ENCODE measurements at regions not wholly inside any gene's neighbourhood (a gene's known extent, or its start where the extent isn't known, plus 50 kb on each side); places are given as distances from the start of the nearest gene placed in this dataset.
"Not testable (repeated sequence)": the region's sequence is repeated elsewhere in the genome, so short reads cannot be mapped to it uniquely, and the experiment has no call there.

DNA sequence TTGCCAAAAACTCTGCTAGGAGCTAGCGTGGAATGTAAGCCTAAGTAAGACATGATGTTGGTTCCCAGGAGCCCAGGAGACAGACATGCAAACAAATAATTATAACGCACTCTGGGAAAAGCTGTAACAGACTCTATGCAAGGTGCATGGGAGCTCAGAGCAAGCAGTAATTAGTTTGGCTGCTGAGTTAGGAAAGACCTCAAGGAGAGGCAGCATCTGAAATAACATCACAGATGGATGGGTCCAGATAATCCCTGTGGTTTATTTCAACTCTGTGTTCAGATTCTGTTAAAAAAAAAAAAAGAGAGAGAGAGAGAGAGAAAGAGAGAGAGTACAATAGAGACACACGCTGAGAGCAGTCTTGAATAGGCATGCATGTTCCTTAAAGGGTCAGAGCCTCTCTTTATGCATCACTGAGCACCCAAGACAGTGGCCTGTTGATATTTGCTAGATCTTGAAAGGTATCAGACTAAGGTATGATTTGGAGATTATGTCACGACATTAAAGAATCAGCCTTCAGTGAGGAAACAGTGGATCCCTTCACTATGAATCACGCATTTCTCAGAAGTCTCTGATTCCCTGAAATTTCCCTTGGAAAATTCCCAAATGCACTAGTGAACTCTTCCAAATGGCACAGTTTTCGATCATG lies 124.4 kb upstream of the LIPC start:
- DNase-seq, result no peak
- Histone ChIP-seq H3K4me3 (no peak overlapping the region), H3K9me3 (no peaks in the 10 kb centered on the region), H3K36me3 (no peaks in the 10 kb centered on the region), H3K27me3 (no peaks in the 10 kb centered on the region)

DNA sequence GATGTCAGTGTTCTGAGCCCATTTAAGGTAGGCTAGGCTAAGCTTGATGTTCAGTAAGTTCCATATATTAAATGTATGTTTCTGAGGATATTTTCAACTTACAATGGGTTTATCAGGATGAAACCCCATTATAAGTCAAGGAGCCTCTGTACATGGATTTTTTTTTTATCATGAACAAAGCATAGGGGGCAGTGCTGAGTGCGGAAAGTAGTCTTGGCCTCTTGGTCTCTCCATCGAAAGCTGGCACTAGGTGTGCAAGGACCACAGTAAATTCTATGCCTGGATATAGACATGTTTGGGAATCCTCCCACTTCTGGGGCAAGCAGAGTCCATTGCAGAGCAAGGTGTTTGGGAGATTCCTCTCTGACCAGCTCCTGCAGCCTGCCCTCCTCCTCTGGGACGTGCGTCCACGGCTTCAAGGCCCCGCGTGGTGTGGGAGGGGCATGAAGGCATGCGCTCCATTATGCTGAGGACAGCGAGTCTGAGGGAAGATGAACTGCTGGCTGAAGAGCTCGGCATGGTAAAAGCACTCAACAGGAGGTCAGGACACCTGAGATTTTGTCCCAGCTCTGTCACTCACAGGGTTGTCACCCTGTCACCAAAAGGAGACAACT lies 122.9 kb upstream of the LIPC start:
- no peaks in the 10 kb centered on the region for H3K36me3 ChIP-seq
- H3K4me3 ChIP-seq, result no peak overlapping the region
- no peaks in the 10 kb centered on the region for H3K27me3 ChIP-seq
- DNase-seq, result no peak
- no peaks in the 10 kb centered on the region for H3K9me3 ChIP-seq

DNA sequence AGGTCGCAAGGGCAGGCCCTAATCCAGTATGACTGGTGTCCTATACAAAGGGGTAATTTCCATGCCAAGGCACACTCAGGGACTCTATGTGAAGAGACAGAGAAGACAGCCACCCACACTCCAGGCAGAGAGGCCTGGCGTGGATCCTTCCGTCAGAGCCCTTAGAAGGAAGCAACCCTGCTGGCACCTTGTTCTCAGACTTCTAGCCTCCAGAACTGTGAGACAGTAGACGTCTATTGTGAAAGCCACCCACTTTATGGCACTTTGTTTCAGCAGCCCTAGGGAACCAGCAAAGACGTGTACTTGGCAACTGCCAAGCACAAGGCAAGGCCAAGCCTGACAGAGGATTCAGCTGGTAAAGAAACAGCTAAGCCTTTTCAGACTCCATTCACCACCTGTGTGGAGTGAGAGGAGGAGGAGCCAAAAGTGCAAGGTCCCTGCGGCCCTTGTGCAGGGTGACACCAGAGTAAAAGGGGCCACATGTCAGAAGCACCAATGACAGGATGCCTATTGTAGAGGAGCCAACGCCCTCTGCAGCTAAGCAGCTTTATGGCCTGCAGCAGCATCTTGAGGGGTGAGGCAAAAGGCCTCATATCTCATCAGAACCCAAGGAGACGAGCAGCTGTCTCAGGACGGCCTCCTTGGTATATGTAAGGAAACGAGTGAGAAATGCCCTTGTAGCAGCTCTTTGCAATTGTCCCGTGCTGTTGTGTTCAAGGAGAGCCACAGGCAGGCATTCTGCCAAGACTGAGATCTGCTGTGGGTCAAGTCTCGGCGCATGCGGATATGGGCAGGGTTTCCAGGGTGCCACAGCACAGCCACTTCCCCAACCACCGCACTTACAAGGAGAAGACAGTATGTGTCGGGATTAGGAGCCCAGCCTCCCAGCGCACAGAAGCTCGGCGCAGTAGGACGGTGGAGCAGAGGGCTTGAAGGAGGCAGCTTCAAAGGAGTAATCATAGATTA lies 121.5 kb upstream of the LIPC start:
- Histone ChIP-seq H3K9me3 (no peaks in the 10 kb centered on the region), H3K4me3 (no peak overlapping the region), H3K36me3 (no peaks in the 10 kb centered on the region), H3K27me3 (no peaks in the 10 kb centered on the region)
- DNase-seq, result no peak

DNA sequence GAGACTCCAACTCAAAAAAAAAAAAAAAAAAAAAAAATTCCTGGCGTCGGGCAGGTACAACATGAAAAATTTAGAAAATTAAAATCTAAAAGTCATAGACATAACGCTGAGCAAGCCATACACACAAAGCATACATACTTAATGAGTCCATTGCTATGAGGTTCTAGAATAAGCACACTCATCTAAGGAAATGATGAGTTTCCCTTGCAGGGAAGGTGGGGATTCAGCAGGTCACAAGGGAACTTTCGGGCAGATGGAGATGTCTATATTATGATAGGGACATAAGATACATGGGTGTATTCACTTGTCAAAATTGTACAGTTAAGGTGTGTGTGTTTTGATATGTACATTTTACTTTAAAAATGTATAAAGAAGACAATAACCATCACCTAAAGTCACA lies 120.2 kb upstream of the LIPC start:
- Histone ChIP-seq H3K36me3 (no peaks in the 10 kb centered on the region), H3K27me3 (no peaks in the 10 kb centered on the region), H3K4me3 (no peak overlapping the region), H3K9me3 (peaks cover 4% of the 10 kb centered on the region)
- DNase-seq, result no peak

DNA sequence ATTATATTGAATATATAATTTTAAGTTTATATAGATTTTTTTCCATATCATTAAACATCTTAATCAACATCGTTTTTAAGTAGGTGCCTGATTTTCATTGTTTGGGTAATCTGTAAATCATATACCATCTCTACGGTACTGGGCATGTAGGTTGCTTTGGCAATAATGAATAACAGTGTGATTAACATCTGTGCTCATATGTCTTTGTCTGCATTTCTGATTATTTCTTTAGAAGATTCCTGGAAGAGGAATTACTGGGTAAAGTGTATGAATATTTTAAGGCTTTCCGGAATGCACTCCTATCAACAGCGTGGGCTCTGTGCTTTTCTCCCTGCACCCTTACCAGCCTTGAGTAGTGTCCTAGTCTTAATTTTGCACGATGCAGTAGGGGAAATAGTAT lies 119.8 kb upstream of the LIPC start:
- Histone ChIP-seq H3K9me3 (peaks cover 4% of the 10 kb centered on the region), H3K27me3 (no peaks in the 10 kb centered on the region), H3K4me3 (no peak overlapping the region), H3K36me3 (no peaks in the 10 kb centered on the region)
- no peak for DNase-seq

DNA sequence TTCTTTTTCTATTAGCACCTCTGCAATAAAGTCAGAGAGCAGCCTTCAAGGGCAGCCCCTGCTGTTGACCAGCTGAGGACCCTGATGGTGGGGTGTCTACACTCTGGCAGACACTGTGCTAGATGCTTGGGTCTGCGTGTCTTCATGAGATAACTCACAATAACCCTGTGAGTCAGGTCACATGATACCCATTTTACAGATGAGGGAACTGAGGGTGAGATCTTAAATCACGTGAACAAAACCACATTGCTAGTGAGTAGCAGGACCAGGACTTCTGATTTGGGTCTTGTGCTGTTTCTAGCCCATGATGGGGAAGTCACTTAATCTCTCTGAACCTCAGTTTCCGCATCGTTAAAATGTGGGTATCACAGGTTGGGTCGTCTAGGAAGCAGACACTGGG lies 118.5 kb upstream of the LIPC start:
- Histone ChIP-seq H3K27me3 (no peaks in the 10 kb centered on the region), H3K9me3 (peaks cover 4% of the 10 kb centered on the region), H3K36me3 (no peaks in the 10 kb centered on the region), H3K4me3 (no peak overlapping the region)
- DNase-seq, result no peak

DNA sequence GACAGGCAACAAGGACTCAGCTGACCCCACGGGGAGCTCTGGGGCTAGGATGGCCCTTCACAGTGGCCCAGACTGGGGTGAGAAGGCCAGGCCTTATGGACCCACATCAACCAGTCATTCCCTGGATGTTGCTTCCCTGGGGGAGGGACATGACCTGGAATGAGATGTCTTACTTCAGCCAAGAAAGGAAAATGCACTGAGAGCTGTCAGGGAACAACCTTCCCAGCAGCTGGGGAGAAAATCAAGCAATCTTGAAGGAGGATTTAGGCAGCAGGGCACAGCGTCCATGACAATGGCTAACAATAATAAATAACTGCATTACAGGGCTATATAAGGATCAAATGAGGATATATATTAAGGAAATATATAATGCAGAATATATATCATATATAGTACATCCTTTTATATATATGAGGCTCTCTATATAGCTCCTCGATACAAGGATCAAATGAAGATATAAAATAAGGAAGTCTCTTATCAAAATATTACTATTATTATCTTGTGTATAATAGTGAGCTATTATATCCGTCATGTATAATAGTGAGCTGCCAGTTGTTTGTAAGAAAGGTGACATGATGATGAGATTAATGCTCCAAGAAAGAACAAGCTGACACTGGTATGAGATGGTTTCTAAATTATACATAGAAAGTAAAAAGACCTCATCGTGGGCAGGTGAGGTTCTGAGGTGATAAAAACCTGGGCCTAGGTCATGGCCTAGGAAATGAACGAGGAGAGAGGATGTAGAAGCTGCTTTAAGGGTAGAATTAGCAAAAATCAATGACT lies 117.8 kb upstream of the LIPC start:
- DNase-seq, result no peak
- no peak overlapping the region for H3K4me3 ChIP-seq
- H3K36me3 ChIP-seq, result no peaks in the 10 kb centered on the region
- peaks cover 4% of the 10 kb centered on the region for H3K9me3 ChIP-seq
- no peaks in the 10 kb centered on the region for H3K27me3 ChIP-seq

DNA sequence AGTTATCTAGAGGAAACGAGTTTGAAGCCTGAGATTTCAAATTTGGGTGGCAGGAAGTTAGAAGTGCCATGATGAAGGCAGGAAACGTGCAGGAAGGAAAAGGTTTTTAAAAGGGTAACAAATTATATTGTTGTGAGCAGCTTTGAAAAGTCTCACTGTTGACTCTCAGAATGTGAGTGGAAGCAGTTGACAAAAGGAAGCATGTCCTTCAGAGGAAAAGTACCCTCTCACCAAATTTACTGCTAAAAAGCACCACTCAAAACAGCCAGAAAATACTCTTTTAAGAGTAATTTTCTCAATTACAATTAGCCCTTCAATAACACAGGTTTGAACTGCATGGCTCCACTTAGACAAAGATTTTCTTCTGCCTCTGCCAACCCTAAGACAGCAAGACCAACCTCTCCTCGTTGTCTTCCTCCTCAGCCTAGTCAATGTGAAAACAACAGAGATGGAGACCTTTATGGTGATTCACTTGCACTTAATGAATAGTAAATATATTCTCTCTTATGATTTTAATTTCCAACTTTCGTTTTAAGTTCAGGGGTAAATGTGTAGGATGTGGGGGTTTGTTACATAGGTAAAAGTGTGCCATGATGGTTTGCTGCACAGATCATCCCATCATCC lies 117.1 kb upstream of the LIPC start:
- Histone ChIP-seq H3K9me3 (peaks cover 4% of the 10 kb centered on the region), H3K27me3 (no peaks in the 10 kb centered on the region), H3K4me3 (no peak overlapping the region), H3K36me3 (no peaks in the 10 kb centered on the region)
- DNase-seq, result no peak

DNA sequence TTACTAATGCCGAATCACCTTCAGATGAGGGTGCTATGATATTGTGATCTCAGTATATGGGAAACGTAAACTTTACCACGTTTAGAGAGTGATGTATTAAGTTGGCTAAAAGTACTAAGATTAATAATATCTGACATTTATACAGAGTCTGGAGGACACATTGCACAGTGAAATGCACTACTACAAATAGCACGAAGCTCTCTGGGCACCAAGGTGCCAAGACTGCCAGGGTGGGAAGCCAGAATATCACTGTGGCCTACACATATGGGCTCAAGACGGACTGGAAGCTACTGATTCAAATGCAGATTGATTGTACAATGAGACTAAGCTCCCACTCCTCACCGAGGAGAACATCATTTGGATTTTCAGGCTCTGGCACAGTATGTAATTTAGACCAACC lies 113.3 kb upstream of the LIPC start:
- no peak for DNase-seq
- Histone ChIP-seq H3K36me3 (no peaks in the 10 kb centered on the region), H3K4me3 (no peak overlapping the region), H3K9me3 (peaks cover 4% of the 10 kb centered on the region), H3K27me3 (no peaks in the 10 kb centered on the region)

DNA sequence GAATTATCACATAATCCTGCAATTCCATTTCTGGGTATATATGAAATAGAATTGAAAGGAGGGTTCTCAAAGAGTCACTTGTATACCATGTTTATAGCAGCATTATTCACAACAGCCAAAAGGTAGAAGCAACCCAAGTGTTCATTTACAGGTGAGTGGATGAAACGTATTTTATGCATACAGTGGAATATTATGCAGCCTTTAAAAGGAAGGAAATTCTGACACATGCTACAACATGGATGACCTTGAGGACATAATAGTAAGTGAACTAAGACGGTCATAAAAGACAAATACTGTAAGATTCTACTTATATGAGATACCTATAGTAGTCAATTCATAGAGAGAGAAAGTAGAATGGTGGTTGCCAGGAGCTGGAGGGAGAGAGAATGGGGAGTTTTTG lies 110.8 kb upstream of the LIPC start:
- Histone ChIP-seq H3K36me3 (no peaks in the 10 kb centered on the region), H3K27me3 (no peaks in the 10 kb centered on the region), H3K9me3 (no peaks in the 10 kb centered on the region), H3K4me3 (no peak overlapping the region)
- no peak for DNase-seq

DNA sequence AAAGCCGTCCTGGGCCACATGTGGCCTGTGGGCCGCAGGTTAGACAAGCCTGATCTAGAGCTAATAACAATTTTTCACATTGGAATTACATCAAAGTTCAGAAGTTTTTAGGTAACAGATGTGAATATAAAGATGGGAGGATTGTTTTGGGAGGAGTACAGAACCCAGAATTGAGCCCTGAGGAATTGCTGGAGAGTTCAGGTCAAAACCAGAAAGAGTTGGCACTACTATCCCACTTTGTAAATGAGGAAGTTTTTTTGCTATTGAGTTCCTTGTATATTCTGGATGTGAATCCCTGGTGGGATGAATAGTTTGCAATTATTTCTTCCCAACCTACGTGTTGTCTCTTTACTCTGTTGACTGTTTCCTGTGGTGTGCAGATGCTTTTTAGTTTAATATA lies 109.5 kb upstream of the LIPC start:
- no peak for DNase-seq
- Histone ChIP-seq H3K9me3 (no peaks in the 10 kb centered on the region; the same call in 1 of the 2 replicates), H3K4me3 (no peak overlapping the region), H3K36me3 (no peaks in the 10 kb centered on the region), H3K27me3 (no peaks in the 10 kb centered on the region)

DNA sequence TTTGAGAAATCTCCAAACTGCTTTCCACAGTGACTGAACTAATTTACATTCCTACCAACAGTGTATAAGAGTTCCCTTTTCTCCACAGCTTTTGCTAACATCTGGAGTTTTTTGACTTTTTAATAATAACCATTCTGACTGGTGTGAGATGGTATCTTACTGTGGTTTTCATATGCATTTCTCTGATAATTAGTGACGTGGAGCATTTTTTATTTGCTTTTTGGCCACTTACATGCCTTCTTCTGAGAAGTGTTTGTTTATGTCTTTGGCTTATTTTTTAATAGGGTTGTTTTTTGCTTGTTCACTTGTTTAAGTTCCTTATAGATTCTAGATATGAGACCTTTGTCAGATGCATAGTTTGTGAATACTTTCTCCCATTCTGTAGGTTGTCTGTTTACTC lies 108.5 kb upstream of the LIPC start:
- not testable (repeated sequence) for H3K9me3 ChIP-seq, DNase-seq, H3K4me3 ChIP-seq, H3K27me3 ChIP-seq, H3K36me3 ChIP-seq

DNA sequence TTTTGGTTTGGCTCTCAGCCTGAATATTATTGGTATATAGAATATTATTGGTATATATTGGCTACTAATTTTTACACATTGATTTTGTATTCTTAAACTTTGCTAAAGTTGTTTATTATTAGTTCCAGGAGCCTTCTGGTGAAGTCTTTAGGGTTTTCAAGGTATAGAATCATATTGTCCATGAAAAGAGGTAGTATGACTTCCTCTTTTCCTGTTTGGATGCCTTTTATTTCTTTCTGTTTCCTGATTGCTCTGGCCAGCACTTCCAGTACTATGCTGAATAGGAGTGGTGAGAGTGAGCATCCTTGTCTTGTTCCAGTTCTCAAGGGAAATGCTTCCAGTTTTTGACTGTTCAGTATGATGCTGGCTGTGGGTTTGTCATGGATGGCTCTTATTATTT lies 107.3 kb upstream of the LIPC start:
- peaks cover 6% of the 10 kb centered on the region for H3K9me3 ChIP-seq
- no peaks in the 10 kb centered on the region for H3K36me3 ChIP-seq
- H3K4me3 ChIP-seq, result no peak overlapping the region
- H3K27me3 ChIP-seq, result no peaks in the 10 kb centered on the region
- DNase-seq, result no peak

DNA sequence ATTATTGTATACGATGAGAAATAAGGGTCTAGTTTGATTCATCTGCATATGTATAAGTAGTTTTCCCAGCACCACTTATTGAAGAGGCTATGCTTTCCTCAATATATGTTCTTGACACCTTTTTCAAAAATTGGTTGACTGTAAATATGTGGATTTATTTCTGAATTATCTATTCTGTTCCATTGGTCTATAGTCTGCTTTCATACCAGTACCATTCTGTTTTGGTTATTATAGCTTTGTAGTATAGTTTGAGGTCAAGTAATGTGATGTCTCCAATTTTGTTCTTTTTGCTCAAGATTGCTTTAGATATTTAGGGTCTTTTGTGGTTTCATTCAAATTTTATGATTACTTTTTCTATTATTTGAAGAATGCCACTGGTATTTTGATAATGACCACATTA lies 103.8 kb upstream of the LIPC start:
- H3K9me3 ChIP-seq, result peaks cover 6% of the 10 kb centered on the region
- H3K4me3 ChIP-seq, result no peak overlapping the region
- no peaks in the 10 kb centered on the region for H3K27me3 ChIP-seq
- no peak for DNase-seq
- no peaks in the 10 kb centered on the region for H3K36me3 ChIP-seq

DNA sequence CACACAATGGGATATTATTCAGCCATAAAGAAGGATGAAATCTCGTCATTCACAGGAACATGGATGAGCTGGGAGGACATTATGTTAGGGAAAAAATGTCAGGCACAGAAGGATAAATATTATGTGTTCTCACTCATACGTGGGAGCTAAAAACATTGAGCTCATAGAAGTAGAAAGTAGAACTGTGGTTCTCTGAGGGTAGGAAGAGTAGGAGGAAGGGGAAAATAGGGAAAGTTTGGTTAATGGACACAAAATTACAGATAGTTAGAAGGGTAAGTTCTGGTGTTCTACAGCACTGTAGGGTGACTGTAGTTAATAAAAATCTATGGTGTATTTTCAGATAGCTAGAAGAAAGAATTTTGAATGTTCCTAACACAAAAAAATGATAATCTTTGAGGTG lies 102.6 kb upstream of the LIPC start:
- H3K36me3 ChIP-seq, result no peaks in the 10 kb centered on the region
- no peak for DNase-seq
- no peak overlapping the region for H3K4me3 ChIP-seq
- peaks cover 6% of the 10 kb centered on the region for H3K9me3 ChIP-seq
- H3K27me3 ChIP-seq, result no peaks in the 10 kb centered on the region

DNA sequence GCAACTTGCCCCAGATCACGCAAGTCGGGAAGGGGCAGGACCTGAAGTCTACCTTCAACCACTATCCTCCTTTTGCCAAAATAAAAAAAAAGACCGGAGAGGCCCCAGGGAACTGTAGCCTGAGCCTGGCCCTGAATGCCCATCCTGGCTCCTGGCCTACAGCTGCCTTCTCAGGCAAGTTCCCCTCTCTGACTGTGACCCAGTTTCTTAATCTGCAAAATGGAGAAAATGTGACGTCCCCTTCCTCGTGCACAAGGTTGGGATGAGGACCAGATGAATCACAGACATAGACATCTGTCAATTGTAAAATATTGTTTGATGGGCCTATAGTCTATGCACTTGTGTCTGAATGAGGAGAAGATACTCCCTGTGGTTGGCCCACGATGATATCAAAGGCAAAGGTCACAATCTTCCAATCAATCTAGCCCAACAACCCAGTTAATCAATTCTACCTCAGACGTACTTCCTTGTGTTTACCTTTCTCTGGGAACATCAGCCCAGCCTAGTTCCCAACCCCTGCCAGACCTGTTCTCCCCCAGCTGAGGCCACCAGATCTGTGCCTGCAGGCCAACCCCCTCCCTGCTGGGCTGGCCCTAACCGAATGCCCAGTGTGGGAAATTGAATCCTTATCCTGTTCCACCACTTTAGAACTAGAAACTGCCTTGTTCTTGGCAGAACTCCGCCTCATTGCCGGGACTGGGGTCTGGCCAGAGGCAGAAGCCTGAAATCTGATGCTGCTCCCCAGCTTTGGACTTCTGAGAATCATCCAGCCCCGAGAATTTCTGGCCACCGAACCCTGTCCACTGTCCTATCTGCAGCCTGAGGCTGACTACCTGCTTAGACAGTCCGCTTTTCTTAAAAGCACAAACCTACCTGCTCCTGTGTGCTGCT lies 101.8 kb upstream of the LIPC start:
- Histone ChIP-seq H3K4me3 (no peak overlapping the region), H3K9me3 (peaks cover 6% of the 10 kb centered on the region), H3K36me3 (no peaks in the 10 kb centered on the region), H3K27me3 (no peaks in the 10 kb centered on the region)
- DNase-seq, result no peak

Measured in MG63 (cell line).